ENCODE measurements at regions not wholly inside any gene's neighbourhood (a gene's known extent, or its start where the extent isn't known, plus 50 kb on each side); places are given as distances from the start of the nearest gene placed in this dataset.

DNA sequence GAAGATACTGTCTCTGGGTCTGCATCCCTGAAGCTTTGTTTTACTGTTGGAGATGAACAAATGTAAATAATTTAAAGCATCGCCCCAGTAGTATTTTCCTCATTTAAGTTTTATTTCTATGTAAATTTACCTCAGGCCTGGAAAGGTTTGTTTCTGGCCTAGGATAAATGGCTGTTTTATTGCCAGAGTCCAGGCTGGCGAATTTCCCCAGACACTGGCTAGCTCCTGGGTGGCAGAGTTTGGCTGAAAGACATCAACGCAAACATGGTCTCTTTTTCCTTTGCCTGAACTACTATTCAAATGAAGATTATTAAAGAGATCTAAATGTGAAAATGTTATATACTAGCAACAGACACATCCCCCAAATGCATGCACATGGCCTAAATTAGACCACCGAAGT lies 136.7 kb upstream of the SESN3 start:
- TF ChIP-seq EP300 (IDR thresholded peaks at IDR 0.05; ENCODE audit: borderline replicate concordance) = no peak
- no peak for TF ChIP-seq ZBTB7A (IDR thresholded peaks at IDR 0.05; ENCODE audit: low read depth)
- TF ChIP-seq, protein P1, sequence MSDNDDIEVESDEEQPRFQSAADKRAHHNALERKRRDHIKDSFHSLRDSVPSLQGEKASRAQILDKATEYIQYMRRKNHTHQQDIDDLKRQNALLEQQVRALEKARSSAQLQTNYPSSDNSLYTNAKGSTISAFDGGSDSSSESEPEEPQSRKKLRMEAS (IDR thresholded peaks at IDR 0.05) = no peak
- TF ChIP-seq, protein P2, sequence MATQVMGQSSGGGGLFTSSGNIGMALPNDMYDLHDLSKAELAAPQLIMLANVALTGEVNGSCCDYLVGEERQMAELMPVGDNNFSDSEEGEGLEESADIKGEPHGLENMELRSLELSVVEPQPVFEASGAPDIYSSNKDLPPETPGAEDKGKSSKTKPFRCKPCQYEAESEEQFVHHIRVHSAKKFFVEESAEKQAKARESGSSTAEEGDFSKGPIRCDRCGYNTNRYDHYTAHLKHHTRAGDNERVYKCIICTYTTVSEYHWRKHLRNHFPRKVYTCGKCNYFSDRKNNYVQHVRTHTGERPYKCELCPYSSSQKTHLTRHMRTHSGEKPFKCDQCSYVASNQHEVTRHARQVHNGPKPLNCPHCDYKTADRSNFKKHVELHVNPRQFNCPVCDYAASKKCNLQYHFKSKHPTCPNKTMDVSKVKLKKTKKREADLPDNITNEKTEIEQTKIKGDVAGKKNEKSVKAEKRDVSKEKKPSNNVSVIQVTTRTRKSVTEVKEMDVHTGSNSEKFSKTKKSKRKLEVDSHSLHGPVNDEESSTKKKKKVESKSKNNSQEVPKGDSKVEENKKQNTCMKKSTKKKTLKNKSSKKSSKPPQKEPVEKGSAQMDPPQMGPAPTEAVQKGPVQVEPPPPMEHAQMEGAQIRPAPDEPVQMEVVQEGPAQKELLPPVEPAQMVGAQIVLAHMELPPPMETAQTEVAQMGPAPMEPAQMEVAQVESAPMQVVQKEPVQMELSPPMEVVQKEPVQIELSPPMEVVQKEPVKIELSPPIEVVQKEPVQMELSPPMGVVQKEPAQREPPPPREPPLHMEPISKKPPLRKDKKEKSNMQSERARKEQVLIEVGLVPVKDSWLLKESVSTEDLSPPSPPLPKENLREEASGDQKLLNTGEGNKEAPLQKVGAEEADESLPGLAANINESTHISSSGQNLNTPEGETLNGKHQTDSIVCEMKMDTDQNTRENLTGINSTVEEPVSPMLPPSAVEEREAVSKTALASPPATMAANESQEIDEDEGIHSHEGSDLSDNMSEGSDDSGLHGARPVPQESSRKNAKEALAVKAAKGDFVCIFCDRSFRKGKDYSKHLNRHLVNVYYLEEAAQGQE (IDR thresholded peaks at IDR 0.05; ENCODE audit: low read depth) = no peak
- TF ChIP-seq, protein P3, sequence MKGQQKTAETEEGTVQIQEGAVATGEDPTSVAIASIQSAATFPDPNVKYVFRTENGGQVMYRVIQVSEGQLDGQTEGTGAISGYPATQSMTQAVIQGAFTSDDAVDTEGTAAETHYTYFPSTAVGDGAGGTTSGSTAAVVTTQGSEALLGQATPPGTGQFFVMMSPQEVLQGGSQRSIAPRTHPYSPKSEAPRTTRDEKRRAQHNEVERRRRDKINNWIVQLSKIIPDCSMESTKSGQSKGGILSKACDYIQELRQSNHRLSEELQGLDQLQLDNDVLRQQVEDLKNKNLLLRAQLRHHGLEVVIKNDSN (IDR thresholded peaks at IDR 0.05) = no peak
- TF ChIP-seq TAF1 (IDR thresholded peaks at IDR 0.05; ENCODE audit: low read depth) = no peak
- TF ChIP-seq CEBPB (IDR thresholded peaks at IDR 0.05) = no peak
- no peak for TF ChIP-seq NFIC (IDR thresholded peaks at IDR 0.05)
- TF ChIP-seq RAD21 (IDR thresholded peaks at IDR 0.05; ENCODE audit: low read depth) = no peak
- no peak for TF ChIP-seq TCF12 (IDR thresholded peaks at IDR 0.05; ENCODE audit: low read depth)
